NB4 (cell line): ENCODE measurements at regions not wholly inside any gene's neighbourhood (a gene's known extent, or its start where the extent isn't known, plus 50 kb on each side); places are given as distances from the start of the nearest gene placed in this dataset.
"Not testable (repeated sequence)": the region's sequence is repeated elsewhere in the genome, so short reads cannot be mapped to it uniquely, and the experiment has no call there.

ENCODE experiments used
- DNase-seq: peaks from one replicate; pipeline ENCODE4 v3.0.0; 2010; ENCODE audit warnings: low read depth
- H3K4me3 ChIP-seq: one replicate; pipeline ENCODE4 v1.5.1; 2011; ENCODE audit warnings: mild to moderate bottlenecking, low read depth, low read length, moderate library complexity
- CTCF ChIP-seq: IDR thresholded peaks from one replicate; pipeline ENCODE4 v1.5.1; 2012; ENCODE audit warnings: low read depth, low read length
- MAX ChIP-seq: IDR thresholded peaks from 2 replicates; pipeline ENCODE4 v1.6.1; 2011; ENCODE audit warnings: low read depth, low read length
- MYC ChIP-seq: IDR thresholded peaks from 2 replicates; pipeline ENCODE4 v1.6.1; 2011; ENCODE audit warnings: low read depth, low read length
- POLR2A ChIP-seq: IDR thresholded peaks from 2 replicates; pipeline ENCODE4 v1.6.1; 2011; ENCODE audit warnings: mild to moderate bottlenecking; ENCODE audit not compliant: insufficient read length; ENCODE audit errors: extremely low read depth

DNA sequence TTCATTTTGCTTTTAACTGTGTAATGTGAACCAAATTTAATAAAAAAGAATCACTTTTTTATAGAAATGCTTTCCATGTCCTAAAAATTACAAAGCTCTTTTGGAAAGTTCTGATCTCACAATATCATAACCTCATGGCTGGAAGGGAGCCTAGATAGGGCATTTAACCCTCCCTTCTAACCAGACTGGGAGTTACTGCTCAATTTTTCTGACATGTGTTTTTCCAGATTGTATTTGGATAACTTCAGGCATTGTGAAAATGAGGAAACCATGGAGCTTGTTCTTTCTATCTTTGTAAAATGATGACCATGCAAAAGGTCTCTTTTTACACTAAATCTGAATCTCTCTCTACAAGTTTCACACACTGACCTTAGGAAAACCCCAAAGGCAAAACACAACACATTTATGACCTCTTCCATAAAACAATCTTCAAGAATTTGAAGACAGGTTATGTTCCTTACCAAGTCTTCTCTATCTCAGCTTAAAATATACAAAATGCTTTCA is 508.8 kb downstream of the DIPK2A start:
- no peak for DNase-seq
- TF ChIP-seq POLR2A (no peak), MYC (no peak), CTCF (no peak), MAX (no peak)
- H3K4me3 ChIP-seq: no peak overlapping the region

- no peak for DNase-seq
- H3K4me3 ChIP-seq: no peak overlapping the region
- no peak for TF ChIP-seq CTCF
- TF ChIP-seq MYC: no peak
These were observed 511.3 kb downstream of the DIPK2A start for GRCh38 chr3:144482876-144483275.

GRCh38 chr3:144487011-144487410 is 515.4 kb downstream of the DIPK2A start:
- DNase-seq: no peak
- H3K4me3 ChIP-seq: no peak overlapping the region
- TF ChIP-seq CTCF (no peak), MAX (no peak), POLR2A (no peak), MYC (no peak)

DNA sequence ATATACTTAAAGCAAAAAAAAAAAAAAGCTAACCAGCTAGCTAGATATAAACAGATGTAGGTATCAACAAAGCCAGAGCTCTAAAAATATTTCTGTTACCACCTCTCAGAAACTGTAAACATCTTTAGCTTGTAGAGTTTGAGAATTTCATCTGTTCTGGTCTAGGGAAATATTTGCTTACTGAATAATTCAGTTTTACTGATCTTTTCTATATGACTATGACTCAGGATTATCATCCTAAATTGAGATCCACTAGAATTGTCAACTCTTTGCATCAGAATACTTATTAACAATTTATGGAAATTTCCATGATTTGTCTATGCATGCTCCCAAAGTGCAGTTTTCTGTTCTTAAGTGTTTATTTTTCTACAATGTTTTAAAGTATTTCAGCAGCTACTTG is 517.3 kb downstream of the DIPK2A start:
- DNase-seq: no peak
- no peak for TF ChIP-seq MYC
- no peak for TF ChIP-seq POLR2A
- no peak overlapping the region for H3K4me3 ChIP-seq

- no peak for TF ChIP-seq CTCF
- TF ChIP-seq POLR2A: no peak
- no peak for TF ChIP-seq MAX
- TF ChIP-seq MYC: no peak
- no peak for DNase-seq
- no peak overlapping the region for H3K4me3 ChIP-seq
These were observed 519.7 kb downstream of the DIPK2A start for GRCh38 chr3:144491333-144491732.

DNA sequence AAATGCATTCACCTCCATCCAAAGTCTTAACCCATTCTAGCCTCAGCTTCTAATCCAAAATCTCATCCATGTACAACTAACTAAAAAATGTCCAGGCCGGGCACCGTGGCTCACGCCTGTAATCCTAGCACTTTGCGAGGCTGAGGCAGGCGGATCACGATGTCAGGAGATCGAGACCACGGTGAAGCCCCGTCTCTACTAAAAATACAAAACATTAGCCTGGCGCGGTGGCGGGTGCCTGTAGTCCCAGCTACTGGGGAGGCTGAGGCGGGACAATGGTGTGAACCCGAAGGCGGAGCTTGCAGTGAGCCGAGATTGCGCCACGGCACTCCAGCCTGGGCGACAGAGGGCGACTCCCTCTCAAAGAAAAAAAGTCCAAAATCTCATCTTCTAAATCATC is 523.0 kb downstream of the DIPK2A start:
- H3K4me3 ChIP-seq, DNase-seq: not testable (repeated sequence)

GRCh38 chr3:144496141-144496835 is 524.7 kb downstream of the DIPK2A start:
- no peak for DNase-seq
- no peak for TF ChIP-seq CTCF
- TF ChIP-seq MYC: no peak
- TF ChIP-seq POLR2A: no peak
- TF ChIP-seq MAX: no peak
- no peak overlapping the region for H3K4me3 ChIP-seq
